ENCODE measurements at regions not wholly inside any gene's neighbourhood (a gene's known extent, or its start where the extent isn't known, plus 50 kb on each side); places are given as distances from the start of the nearest gene placed in this dataset.

DNA sequence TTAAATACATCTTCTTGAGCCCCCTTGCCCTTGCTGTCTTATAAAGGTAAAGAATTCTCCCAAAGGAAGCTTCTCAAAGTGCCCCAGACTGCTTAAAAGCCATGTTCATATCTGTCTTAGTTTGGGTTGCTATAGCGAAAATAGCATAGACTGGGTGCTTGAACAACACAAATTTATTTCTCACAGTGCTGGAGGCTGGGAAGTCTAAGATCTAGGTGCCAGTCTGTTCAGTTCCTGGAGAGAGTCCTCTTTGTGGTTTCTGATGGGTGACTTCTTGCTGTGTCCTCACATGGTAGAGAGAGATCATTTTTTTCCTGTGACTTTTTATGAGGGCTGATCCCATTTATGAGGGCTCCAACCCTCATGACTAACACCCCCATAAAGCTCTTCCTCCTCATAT lies 486.7 kb upstream of the ADAMTS16 start:
- H3K9me3 Mint-ChIP-seq: peaks cover 67% of the 10 kb centered on the region
- H3K36me3 Mint-ChIP-seq (ENCODE audit: low read depth): peaks cover 6% of the 10 kb centered on the region
- no peaks in the 10 kb centered on the region for H3K4me1 Mint-ChIP-seq (ENCODE audit: low read depth)
- no peak overlapping the region for H3K27ac Mint-ChIP-seq
- TF ChIP-seq, protein P1, sequence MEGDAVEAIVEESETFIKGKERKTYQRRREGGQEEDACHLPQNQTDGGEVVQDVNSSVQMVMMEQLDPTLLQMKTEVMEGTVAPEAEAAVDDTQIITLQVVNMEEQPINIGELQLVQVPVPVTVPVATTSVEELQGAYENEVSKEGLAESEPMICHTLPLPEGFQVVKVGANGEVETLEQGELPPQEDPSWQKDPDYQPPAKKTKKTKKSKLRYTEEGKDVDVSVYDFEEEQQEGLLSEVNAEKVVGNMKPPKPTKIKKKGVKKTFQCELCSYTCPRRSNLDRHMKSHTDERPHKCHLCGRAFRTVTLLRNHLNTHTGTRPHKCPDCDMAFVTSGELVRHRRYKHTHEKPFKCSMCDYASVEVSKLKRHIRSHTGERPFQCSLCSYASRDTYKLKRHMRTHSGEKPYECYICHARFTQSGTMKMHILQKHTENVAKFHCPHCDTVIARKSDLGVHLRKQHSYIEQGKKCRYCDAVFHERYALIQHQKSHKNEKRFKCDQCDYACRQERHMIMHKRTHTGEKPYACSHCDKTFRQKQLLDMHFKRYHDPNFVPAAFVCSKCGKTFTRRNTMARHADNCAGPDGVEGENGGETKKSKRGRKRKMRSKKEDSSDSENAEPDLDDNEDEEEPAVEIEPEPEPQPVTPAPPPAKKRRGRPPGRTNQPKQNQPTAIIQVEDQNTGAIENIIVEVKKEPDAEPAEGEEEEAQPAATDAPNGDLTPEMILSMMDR (IDR thresholded peaks at IDR 0.05): no peak
- H3K27me3 Mint-ChIP-seq (ENCODE audit: insufficient read depth): no peaks in the 10 kb centered on the region; the same call in 1 of the 2 replicates
- DNase-seq: no peak
- H3K4me3 Mint-ChIP-seq: no peak overlapping the region

GRCh38 chr5:4659851-4660250 lies 480.3 kb upstream of the ADAMTS16 start:
- Mint-ChIP-seq H3K36me3 (ENCODE audit: low read depth) (peaks cover 13% of the 10 kb centered on the region), H3K4me1 (ENCODE audit: low read depth) (no peaks in the 10 kb centered on the region), H3K27me3 (ENCODE audit: insufficient read depth) (no peaks in the 10 kb centered on the region; the same call in 1 of the 2 replicates), H3K4me3 (no peak overlapping the region), H3K9me3 (peaks cover 52% of the 10 kb centered on the region), H3K27ac (no peak overlapping the region)
- DNase-seq: no peak
- TF ChIP-seq, protein P1 (IDR thresholded peaks at IDR 0.05): no peak

DNA sequence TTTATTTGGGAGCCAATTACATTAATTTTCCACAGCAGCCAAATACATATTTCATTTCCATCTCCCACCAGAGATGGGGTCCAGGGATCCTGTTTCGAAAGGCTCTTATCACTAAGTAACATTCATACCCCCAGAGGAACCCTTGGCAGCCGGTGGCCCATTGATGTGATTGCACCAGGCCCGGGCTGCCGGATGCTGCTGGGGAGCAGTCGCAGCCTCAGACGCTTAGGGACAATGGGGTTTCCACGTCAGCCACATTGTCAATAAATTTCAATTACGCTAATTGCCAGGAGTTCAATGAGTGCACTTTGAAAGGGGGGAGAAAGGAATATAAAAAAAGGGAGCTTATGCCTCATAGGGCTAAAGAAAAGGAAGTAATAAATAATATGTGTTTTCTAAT lies 478.8 kb upstream of the ADAMTS16 start:
- no peak overlapping the region for H3K27ac Mint-ChIP-seq
- H3K4me1 Mint-ChIP-seq (ENCODE audit: low read depth): no peaks in the 10 kb centered on the region
- peaks cover 53% of the 10 kb centered on the region for H3K9me3 Mint-ChIP-seq

DNA sequence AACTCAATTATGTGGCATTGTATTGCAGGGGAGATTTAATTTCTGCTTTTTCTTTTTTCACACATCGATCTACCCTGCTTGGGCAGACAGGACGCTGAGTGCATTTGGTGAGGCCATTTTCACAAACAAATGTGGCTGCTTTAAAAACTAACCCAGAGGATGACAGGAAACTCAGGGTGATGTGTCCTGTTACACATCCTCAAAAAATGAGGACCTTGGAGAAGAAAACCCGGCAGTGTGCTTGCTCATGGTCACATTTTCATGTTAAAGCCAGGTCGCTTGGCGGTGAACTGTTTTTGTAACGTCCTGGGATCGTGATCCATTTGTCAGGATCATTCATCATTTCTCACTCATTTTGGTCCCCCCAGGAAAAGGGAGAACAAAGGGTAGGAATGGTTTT lies 478.3 kb upstream of the ADAMTS16 start:
- DNase-seq: no peak
- H3K4me1 Mint-ChIP-seq (ENCODE audit: low read depth): no peaks in the 10 kb centered on the region
- no peaks in the 10 kb centered on the region; the same call in 1 of the 2 replicates for H3K27me3 Mint-ChIP-seq (ENCODE audit: insufficient read depth)
- peaks cover 13% of the 10 kb centered on the region for H3K36me3 Mint-ChIP-seq (ENCODE audit: low read depth)
- no peak overlapping the region for H3K27ac Mint-ChIP-seq
- peaks cover 54% of the 10 kb centered on the region for H3K9me3 Mint-ChIP-seq
- no peak overlapping the region for H3K4me3 Mint-ChIP-seq
- TF ChIP-seq, protein P1 (IDR thresholded peaks at IDR 0.05): no peak

More for the DNA sequence above, 478.8 kb upstream of the ADAMTS16 start:
- H3K27me3 Mint-ChIP-seq (ENCODE audit: insufficient read depth): no peaks in the 10 kb centered on the region; the same call in 1 of the 2 replicates
- peaks cover 13% of the 10 kb centered on the region for H3K36me3 Mint-ChIP-seq (ENCODE audit: low read depth)
- TF ChIP-seq, protein P1 (IDR thresholded peaks at IDR 0.05): no peak
- DNase-seq: no peak
- H3K4me3 Mint-ChIP-seq: no peak overlapping the region

DNA sequence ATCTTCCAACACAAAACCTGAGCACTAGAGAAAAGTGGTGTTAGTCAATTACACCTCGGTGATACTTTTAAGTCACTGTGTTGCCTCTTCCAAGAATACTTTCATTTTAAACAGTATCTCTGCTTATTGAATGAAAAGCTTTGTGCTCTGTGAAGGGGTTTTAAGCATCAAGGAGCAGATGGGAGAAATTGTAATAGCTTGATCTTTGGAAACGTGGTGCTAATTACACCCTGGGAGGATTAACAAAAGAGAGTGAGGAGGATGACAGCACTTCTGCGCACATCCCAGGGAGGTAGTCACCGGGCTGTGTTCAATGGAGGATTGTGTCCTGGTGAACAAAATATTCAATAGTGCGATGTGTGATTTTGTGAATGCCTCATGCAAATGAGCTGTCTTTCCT lies 477.4 kb upstream of the ADAMTS16 start:
- Mint-ChIP-seq H3K9me3 (peaks cover 62% of the 10 kb centered on the region), H3K4me3 (no peak overlapping the region), H3K36me3 (ENCODE audit: low read depth) (peaks cover 13% of the 10 kb centered on the region), H3K27me3 (ENCODE audit: insufficient read depth) (no peaks in the 10 kb centered on the region; the same call in 1 of the 2 replicates), H3K4me1 (ENCODE audit: low read depth) (no peaks in the 10 kb centered on the region), H3K27ac (no peak overlapping the region)
- no peak for DNase-seq
- TF ChIP-seq, protein P1 (IDR thresholded peaks at IDR 0.05): no peak

- Mint-ChIP-seq H3K4me1 (ENCODE audit: low read depth) (no peaks in the 10 kb centered on the region), H3K27ac (no peak overlapping the region), H3K27me3 (ENCODE audit: insufficient read depth) (peaks cover 2% of the 10 kb centered on the region; the same call in 1 of the 2 replicates), H3K9me3 (peaks cover 68% of the 10 kb centered on the region), H3K4me3 (no peak overlapping the region), H3K36me3 (ENCODE audit: low read depth) (peaks cover 5% of the 10 kb centered on the region; the same call in 1 of the 2 replicates)
- TF ChIP-seq, protein P1 (IDR thresholded peaks at IDR 0.05): no peak
- no peak for DNase-seq
Measured at GRCh38 chr5:4665911-4666310, 474.2 kb upstream of the ADAMTS16 start.
